IgD-negative memory B cell (primary cell): ENCODE measurements at regions not wholly inside any gene's neighbourhood (a gene's known extent, or its start where the extent isn't known, plus 50 kb on each side); places are given as distances from the start of the nearest gene placed in this dataset.

ENCODE experiments used
- H3K27ac Mint-ChIP-seq, 3 donors: one replicate each; pipeline ENCODE4 v1.8.0; 2020 to 2022; ENCODE audit warnings: mild to moderate bottlenecking in 3 of 3, mixed read lengths in 3 of 3, moderate library complexity in 1 of 3
- H3K27me3 Mint-ChIP-seq: one replicate; pipeline ENCODE4 v1.8.0; 2021; ENCODE audit warnings: mixed read lengths
- H3K36me3 Mint-ChIP-seq: one replicate; pipeline ENCODE4 v1.8.0; 2020; ENCODE audit warnings: mild to moderate bottlenecking, mixed read lengths
- H3K4me1 Mint-ChIP-seq, 3 donors: one replicate each; pipeline ENCODE4 v1.8.0; 2020 to 2022; ENCODE audit warnings: mixed read lengths in 3 of 3, mild to moderate bottlenecking in 1 of 3
- H3K4me3 Mint-ChIP-seq, 4 donors: one replicate each; pipeline ENCODE4 v1.8.0; 2020 to 2022; ENCODE audit warnings: mild to moderate bottlenecking in 4 of 4, mixed read lengths in 4 of 4, moderate library complexity in 3 of 4
- H3K9me3 Mint-ChIP-seq, 3 donors: one replicate each; pipeline ENCODE4 v1.8.0; 2020 to 2021; ENCODE audit warnings: mixed read lengths in 3 of 3, mild to moderate bottlenecking in 1 of 3

DNA sequence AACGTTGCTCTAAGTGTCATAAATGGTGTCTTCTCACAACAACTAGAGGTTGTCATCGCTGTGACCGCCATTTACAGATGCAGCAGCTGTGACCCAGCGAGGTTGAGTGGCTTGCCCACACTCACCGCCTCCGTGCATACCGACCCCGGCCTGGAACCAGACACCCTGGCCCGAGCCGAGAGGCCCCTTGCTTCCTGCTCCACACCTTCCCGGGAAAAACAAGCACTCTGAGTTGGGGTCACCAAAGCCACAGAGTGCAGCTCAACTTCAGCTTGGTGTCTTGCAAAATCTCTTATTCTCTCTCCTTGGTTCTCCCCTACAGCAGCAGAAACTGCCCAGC lies 115.7 kb upstream of the PPP2R2D start:
- H3K9me3 Mint-ChIP-seq: peaks cover 4 to 14% (median 7%) of the 10 kb centered on the region in 3 donors
- H3K27me3 Mint-ChIP-seq: no peaks in the 10 kb centered on the region
- H3K36me3 Mint-ChIP-seq: peaks cover 3% of the 10 kb centered on the region
- no peak overlapping the region for H3K27ac Mint-ChIP-seq
- H3K4me3 Mint-ChIP-seq: no peak overlapping the region
- peaks cover 0 to 1% (median 0%) of the 10 kb centered on the region in 3 donors for H3K4me1 Mint-ChIP-seq

DNA sequence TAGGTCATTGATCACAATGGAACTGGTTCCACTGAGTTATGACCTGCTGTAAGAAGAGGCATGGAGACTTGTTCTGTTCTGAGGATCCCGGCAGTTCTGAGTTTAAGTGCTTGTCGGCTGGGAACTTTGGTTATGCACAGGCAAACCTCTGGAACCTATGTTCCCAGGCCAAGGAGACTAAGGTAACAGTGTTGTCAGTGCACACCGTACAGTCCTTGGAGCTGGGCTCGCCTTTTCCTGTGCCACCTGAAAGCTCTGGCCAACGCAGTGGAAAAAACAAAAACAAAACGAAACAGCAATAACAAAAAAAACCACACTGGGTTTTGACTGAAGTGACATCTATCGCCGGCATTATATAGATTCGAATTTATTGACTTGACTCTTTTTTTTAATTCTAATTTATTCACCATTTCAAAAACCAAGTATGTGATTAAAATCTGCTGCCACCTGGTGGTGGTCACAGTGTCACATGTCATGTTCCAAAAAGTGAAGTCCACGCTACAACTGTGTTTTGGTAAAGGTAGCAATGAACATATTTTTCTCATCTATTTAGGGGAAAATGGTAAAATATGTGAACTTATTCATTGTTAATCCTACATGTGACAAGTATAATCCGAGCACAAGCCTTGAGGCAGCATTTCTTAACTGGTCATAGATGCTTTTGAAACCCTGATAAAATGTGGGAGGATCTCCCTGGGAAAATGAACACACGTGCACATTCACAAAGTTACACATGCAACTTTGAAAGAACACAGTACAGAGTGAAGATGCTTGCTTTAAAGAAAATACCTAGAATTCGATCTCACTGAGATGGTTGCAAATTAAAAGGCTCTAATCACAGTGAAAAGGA lies 113.8 kb upstream of the PPP2R2D start:
- peaks cover 3% of the 10 kb centered on the region for H3K36me3 Mint-ChIP-seq
- H3K27me3 Mint-ChIP-seq: peaks cover 1% of the 10 kb centered on the region
- no peak overlapping the region for H3K27ac Mint-ChIP-seq
- peaks cover 0 to 1% (median 0%) of the 10 kb centered on the region in 3 donors for H3K4me1 Mint-ChIP-seq
- peaks cover 5 to 8% (median 5%) of the 10 kb centered on the region in 3 donors for H3K9me3 Mint-ChIP-seq
- H3K4me3 Mint-ChIP-seq: no peak overlapping the region

DNA sequence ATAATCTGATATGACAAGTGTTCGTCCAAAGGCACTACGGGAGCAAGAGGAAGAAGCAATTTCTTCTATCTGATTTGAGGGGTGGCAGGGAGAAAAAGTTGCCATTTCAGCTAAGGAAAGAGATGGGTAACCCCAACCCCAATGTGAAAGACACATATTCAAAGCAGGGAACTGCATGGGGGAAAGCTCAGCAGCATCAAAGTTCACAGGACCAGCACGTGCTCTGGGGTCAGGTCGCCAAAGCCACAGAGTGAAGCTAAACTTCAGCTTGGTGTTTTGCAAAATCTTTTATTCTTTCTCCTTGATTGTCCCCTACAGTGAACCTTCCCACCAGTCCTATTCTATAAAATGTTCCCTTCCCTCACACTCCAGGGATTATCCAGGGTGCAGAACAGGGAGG lies 112.8 kb upstream of the PPP2R2D start:
- no peak overlapping the region for H3K27ac Mint-ChIP-seq
- H3K36me3 Mint-ChIP-seq: peaks cover 3% of the 10 kb centered on the region
- H3K9me3 Mint-ChIP-seq: peaks cover 0 to 8% (median 3%) of the 10 kb centered on the region in 3 donors
- H3K4me1 Mint-ChIP-seq: peaks cover 0 to 1% (median 0%) of the 10 kb centered on the region in 3 donors
- H3K4me3 Mint-ChIP-seq: no peak overlapping the region
- peaks cover 1% of the 10 kb centered on the region for H3K27me3 Mint-ChIP-seq

DNA sequence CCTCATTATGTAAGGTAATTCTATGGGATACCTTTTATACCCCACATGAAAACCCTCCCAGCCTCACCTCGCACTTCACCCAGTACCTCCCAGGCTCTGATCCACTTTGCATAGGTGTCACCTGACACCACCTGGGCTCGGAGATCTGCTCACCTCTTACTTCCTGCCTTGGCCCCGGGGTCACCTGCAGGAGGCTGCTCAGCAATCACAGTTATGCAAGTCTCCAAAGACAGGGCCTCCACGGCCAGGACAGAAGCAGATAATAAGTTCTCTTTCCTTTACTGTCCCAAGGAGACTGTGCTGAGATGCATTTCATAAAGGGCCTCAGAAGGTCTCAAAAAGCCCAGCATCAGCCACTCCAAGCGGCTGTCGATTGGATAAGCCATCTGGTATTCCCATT lies 112.4 kb upstream of the PPP2R2D start:
- Mint-ChIP-seq H3K36me3 (peaks cover 3% of the 10 kb centered on the region), H3K4me3 (no peak overlapping the region), H3K27me3 (peaks cover 1% of the 10 kb centered on the region), H3K27ac (no peak overlapping the region), H3K9me3 (peaks cover 0 to 8% (median 1%) of the 10 kb centered on the region in 3 donors), H3K4me1 (peaks cover 0 to 1% (median 0%) of the 10 kb centered on the region in 3 donors)

DNA sequence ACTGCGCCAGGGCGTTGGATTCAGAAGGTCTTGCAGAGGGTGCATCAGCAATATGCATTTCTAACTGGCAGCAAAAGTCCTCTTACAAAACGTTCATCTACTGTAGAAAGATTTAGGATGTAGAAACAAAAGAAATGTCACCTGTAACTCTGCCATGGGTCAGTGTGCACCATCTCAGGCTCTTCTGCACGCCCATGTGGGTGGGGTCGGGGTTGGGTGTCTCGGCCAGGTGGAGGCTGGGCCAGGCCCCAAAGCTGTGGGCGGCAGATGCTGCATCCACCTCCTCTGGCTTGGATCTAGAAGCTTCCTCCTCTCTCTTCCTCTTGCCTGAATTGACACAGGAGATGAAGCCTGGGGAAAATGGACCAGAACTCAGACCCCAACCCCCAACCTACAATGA lies 111.3 kb upstream of the PPP2R2D start:
- peaks cover 3% of the 10 kb centered on the region for H3K36me3 Mint-ChIP-seq
- H3K27ac Mint-ChIP-seq: no peak overlapping the region
- peak overlapping the region in 1 of 4 donors; percentile 52 for H3K4me3 Mint-ChIP-seq
- H3K9me3 Mint-ChIP-seq: peaks cover 0 to 5% (median 1%) of the 10 kb centered on the region in 3 donors
- peaks cover 0 to 1% (median 0%) of the 10 kb centered on the region in 3 donors for H3K4me1 Mint-ChIP-seq
- H3K27me3 Mint-ChIP-seq: peaks cover 4% of the 10 kb centered on the region

DNA sequence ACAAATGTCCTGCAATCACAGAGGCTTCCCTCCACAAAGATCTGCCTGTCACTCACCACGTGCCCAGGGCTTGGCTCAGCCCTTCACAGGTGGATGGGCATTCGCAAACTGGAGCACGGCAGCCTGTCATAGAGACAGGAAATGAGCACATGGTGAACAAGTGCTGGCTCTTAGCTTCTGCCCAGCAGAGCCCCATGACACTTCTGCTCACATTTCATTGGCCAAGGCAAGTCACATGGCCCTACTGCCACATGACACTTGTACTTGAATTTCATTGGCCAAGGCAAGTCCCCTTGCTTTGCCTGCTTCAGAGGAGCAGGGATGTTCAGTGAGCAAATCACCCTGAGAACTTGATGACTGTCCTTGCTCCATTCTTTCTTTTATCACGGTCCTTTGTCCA lies 110.8 kb upstream of the PPP2R2D start:
- H3K27me3 Mint-ChIP-seq: peaks cover 4% of the 10 kb centered on the region
- no peak overlapping the region for H3K4me3 Mint-ChIP-seq
- H3K36me3 Mint-ChIP-seq: peaks cover 8% of the 10 kb centered on the region
- peaks cover 0 to 1% (median 0%) of the 10 kb centered on the region in 3 donors for H3K4me1 Mint-ChIP-seq
- no peak overlapping the region for H3K27ac Mint-ChIP-seq
- peaks cover 0 to 5% (median 1%) of the 10 kb centered on the region in 3 donors for H3K9me3 Mint-ChIP-seq

DNA sequence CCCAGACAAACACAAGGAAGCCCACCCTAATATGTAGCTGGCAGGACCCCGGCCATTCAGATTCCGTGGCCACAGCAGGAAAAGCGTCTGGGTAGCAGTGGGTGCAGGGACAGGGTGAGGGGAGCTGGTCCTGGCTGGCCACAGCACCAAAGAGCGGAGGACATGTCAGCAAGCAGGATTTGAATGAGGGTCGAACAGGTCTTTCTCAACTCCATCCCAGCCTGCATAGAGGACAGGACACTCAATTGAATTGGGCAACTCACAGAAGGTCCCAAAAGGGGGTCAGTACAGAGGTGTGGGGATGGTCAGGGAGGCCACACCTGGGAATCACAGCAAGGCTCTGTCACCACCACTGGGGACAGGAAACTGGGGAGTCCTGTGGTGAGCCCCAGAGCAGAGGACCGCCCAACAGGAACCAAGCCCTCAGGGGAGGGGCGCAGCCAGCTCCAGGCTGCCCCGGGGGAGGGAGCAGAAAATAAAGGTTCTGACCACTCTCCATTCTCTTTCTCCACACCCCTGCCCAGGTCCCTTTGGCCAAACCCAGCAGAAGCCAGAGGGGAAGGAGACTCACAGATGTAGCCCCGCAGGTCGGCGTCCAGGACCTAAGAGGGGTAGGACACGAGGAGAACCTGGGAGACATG lies 108.7 kb upstream of the PPP2R2D start:
- Mint-ChIP-seq H3K27me3 (peaks cover 4% of the 10 kb centered on the region), H3K9me3 (peaks cover 5 to 7% (median 6%) of the 10 kb centered on the region in 3 donors), H3K4me3 (no peak overlapping the region), H3K27ac (no peak overlapping the region), H3K36me3 (peaks cover 5% of the 10 kb centered on the region), H3K4me1 (peaks cover 0 to 1% (median 0%) of the 10 kb centered on the region in 3 donors)

DNA sequence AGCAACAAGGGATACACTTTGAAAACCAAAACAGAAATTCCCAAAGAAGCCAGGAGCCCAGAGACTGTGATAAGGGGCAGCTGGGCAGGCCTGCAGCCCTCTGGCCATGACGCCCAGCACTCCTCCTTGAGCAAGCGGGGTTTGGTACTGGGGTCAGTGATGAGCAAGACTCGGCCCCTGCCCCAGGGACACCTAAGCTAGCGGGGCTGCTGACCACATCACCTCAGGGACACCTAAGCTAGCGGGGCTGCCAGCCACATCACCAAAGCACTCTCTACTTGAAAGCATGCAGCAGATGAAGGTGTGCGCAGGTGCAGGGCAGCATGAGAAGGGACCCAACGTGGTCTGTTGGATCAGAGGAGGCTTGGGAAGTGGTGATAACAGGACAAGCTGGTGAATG lies 108.0 kb upstream of the PPP2R2D start:
- Mint-ChIP-seq H3K27me3 (peaks cover 4% of the 10 kb centered on the region), H3K36me3 (peaks cover 5% of the 10 kb centered on the region), H3K4me1 (peaks cover 0 to 1% (median 0%) of the 10 kb centered on the region in 3 donors), H3K27ac (no peak overlapping the region), H3K4me3 (no peak overlapping the region), H3K9me3 (peaks cover 5 to 7% (median 6%) of the 10 kb centered on the region in 3 donors)

DNA sequence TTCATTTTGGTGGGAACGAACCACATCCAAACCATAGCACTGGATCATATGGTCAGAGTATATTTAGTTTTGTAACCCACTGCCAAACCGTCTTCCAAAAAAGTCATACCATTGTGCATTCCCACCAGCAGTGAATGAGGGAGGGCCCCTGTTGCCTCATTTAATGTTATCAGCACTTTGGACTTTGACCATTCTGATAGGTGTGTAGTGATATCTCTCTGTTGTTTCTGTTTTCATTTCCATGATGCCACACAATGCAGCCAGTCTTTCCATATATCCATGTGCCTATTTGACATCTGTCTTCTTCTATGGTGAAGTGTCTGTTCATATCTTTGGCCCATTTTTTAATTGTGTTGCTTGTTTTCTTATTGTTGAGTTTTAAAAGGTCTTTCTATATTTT lies 105.0 kb upstream of the PPP2R2D start:
- Mint-ChIP-seq H3K4me3 (no peak overlapping the region), H3K27ac (no peak overlapping the region), H3K9me3 (peaks cover 7 to 23% (median 18%) of the 10 kb centered on the region in 3 donors), H3K4me1 (no peaks in the 10 kb centered on the region), H3K27me3 (peaks cover 2% of the 10 kb centered on the region), H3K36me3 (peaks cover 7% of the 10 kb centered on the region)

DNA sequence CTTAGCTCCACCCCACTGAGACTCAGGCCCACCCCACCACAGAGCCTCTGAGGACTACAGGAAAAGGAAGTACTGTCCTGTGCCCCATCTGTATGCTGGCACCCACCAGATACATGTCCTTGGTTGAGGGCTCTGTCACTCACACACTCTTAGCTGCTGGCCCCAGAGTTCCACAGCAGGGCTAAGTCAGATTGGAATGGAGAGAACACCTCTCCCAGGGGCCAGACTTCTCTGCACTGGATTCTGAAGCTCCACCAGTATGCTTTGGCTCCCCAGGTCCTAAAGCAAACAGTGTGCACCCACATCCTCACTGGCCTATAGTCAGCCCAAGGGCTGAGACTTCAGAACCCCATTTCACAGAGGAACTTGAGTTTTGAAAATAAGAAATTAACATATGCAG lies 103.2 kb upstream of the PPP2R2D start:
- Mint-ChIP-seq H3K9me3 (peaks cover 7 to 26% (median 18%) of the 10 kb centered on the region in 3 donors), H3K4me3 (no peak overlapping the region), H3K4me1 (no peaks in the 10 kb centered on the region), H3K27me3 (peaks cover 2% of the 10 kb centered on the region), H3K36me3 (peaks cover 7% of the 10 kb centered on the region), H3K27ac (no peak overlapping the region)

DNA sequence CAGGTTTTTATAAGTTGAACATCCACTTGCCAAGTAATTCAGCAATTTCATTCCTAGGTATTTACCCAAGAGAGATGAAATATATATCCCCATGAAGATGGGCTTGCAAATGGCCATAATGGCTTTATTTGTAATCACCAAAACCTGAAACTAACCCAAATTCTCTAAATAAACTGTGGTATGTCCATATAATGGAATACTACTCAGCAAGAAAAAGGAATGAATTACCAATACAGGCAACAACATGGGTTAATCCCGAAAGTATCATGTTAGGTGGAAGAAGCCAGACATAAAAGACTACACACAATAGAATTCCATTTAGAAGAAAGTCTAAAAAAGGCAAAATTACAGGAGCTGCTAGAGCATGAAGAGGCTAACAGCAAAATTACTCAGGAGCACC lies 101.4 kb upstream of the PPP2R2D start:
- no peak overlapping the region for H3K4me3 Mint-ChIP-seq
- no peaks in the 10 kb centered on the region for H3K27me3 Mint-ChIP-seq
- H3K36me3 Mint-ChIP-seq: peaks cover 7% of the 10 kb centered on the region
- peaks cover 7 to 26% (median 18%) of the 10 kb centered on the region in 3 donors for H3K9me3 Mint-ChIP-seq
- no peaks in the 10 kb centered on the region for H3K4me1 Mint-ChIP-seq
- H3K27ac Mint-ChIP-seq: no peak overlapping the region

DNA sequence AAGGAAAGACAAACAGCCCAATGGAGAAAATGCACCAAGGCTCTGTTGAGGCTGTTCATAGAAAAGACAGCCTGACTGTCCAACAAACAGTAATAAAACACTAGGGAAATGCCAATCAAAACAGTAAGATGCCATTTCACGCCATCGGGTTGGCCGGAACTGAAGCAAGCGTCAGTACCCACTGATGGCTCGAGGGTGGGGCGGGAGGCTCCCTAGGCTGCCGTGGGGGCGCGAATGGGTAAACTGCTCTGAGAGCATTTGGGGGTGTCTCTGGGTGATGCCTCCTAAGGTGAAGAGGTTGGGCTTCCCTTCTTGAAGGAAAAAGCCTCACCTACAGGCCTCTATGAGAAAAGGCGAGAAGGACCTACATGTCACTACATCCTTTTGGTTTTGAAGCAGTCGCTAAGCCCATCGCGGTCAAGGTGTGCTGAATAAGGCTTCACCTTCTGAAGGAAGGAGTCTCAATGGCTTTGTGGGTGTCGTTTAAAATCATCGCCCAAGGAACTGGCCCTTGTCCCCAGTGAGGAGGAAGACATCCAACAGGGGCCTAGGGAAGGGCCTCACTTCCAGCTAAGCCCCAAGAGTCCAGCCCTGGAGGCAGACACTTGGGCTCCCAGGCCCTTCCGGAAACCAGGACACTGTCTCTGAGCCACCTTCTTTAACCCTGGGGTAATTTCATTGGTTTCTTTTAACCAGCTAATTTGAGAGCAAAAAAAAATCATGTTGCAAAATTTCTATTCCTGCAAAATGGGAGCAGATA lies 98.5 kb upstream of the PPP2R2D start:
- H3K27ac Mint-ChIP-seq: no peak overlapping the region
- H3K36me3 Mint-ChIP-seq: peaks cover 3% of the 10 kb centered on the region
- H3K4me3 Mint-ChIP-seq: no peak overlapping the region
- H3K27me3 Mint-ChIP-seq: no peaks in the 10 kb centered on the region
- H3K4me1 Mint-ChIP-seq: peaks cover 0 to 1% (median 0%) of the 10 kb centered on the region in 3 donors
- peaks cover 3 to 19% (median 13%) of the 10 kb centered on the region in 3 donors for H3K9me3 Mint-ChIP-seq

DNA sequence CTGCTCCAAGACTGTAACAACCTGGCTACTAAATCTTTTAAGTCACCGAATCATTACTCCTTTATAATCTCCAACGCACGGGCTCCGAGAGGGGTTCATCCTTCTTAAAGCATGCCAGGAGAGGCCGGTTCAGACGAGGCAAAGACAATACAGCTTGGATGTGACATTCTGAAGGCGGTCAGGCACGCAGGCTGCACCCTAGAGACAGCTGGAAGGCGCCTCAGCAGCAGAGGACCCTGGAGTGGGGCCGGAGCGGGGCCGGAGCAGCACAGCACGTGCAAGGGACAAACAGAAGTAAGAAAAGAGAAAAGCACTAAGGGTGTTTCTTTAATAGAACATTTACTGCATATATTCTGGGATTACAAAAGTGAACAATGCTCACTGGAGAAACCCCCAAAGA lies 97.8 kb upstream of the PPP2R2D start:
- Mint-ChIP-seq H3K36me3 (peaks cover 3% of the 10 kb centered on the region), H3K4me1 (peaks cover 0 to 1% (median 0%) of the 10 kb centered on the region in 3 donors), H3K27ac (no peak overlapping the region), H3K4me3 (no peak overlapping the region), H3K27me3 (no peaks in the 10 kb centered on the region), H3K9me3 (peaks cover 3 to 19% (median 12%) of the 10 kb centered on the region in 3 donors)

DNA sequence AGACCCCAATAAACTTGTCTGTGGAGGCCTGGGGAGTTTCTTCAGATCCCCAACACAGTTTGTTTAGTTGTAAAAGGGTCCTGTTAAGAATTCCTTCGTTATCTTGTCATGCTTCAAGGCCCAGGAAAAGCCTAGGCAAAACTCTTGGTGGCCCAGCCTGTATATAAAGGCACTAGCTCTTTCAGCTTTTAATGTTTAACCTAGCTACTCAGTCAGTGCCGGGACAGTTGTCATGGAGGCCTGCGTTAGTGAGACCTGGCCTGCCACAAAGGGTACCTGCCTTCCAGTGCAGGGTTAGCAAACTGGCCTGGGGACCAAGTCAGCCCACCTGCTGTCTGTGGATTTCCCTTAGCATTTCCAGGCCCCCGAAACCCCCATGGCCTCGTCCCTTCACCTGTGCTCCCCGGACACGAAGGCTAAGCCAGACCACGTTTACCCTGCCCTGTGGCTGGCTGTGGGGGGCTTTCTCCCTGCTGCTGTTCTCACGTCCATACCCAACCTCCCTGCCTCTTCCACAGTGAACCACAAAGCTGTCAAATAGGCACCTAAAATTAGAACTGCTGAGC lies 96.9 kb upstream of the PPP2R2D start:
- H3K27me3 Mint-ChIP-seq: no peaks in the 10 kb centered on the region
- no peak overlapping the region for H3K27ac Mint-ChIP-seq

More for the DNA sequence above, 96.9 kb upstream of the PPP2R2D start:
- peaks cover 0 to 1% (median 0%) of the 10 kb centered on the region in 3 donors for H3K4me1 Mint-ChIP-seq
- peaks cover 3 to 15% (median 11%) of the 10 kb centered on the region in 3 donors for H3K9me3 Mint-ChIP-seq
- peaks cover 3% of the 10 kb centered on the region for H3K36me3 Mint-ChIP-seq
- no peak overlapping the region for H3K4me3 Mint-ChIP-seq
